HG03558 (cell line): ENCODE measurements at regions not wholly inside any gene's neighbourhood (a gene's known extent, or its start where the extent isn't known, plus 50 kb on each side); places are given as distances from the start of the nearest gene placed in this dataset.

ENCODE experiments used
- ATAC-seq: cut with Tn5 transposase; IDR thresholded peaks from one replicate; pipeline ENCODE4 v1.9.1; 2021; ENCODE audit warnings: moderate number of reproducible peaks; ENCODE audit not compliant: unreplicated experiment; ENCODE audit errors: extremely low read depth

DNA sequence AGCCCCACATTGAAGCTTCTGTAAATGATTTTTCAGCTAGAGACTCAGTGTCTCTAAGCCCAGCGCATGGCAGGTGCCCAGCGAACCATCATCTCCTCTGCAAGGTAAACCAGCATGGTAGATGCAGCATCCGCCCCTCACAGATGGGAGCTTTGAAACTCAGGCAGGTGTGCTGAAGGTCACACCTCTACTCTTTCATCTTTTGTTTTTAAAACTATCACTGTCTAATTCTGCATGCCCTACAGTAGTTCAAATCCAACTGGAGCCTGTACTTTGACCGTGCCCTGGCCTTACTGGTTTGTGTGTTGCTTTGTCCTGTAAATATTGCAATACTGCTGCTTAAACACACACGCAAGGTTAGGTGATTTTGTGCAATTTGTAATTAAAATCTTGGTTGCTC, 831.1 kb downstream of the GALR1 start:
- no peak for ATAC-seq

DNA sequence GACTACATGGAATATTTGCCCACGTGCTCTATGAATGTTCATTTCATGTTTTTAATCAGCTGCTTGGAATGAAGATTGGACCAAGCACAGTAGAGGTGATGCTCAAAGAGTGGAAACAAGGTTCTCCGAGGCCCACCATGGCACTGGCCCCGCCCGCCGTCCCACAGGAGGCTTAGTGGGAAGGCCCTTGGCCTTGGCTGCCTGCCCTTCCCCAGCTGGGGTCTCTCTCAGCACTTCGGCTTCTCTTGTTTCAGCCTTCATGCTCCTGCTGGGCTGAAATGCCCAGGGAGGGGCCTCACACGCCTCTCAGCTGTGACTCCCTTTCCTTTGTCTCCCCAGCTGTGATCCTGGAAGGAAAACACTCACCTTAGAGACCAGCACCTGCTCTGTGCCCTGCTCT, 833.2 kb downstream of the GALR1 start:
- ATAC-seq: no peak

DNA sequence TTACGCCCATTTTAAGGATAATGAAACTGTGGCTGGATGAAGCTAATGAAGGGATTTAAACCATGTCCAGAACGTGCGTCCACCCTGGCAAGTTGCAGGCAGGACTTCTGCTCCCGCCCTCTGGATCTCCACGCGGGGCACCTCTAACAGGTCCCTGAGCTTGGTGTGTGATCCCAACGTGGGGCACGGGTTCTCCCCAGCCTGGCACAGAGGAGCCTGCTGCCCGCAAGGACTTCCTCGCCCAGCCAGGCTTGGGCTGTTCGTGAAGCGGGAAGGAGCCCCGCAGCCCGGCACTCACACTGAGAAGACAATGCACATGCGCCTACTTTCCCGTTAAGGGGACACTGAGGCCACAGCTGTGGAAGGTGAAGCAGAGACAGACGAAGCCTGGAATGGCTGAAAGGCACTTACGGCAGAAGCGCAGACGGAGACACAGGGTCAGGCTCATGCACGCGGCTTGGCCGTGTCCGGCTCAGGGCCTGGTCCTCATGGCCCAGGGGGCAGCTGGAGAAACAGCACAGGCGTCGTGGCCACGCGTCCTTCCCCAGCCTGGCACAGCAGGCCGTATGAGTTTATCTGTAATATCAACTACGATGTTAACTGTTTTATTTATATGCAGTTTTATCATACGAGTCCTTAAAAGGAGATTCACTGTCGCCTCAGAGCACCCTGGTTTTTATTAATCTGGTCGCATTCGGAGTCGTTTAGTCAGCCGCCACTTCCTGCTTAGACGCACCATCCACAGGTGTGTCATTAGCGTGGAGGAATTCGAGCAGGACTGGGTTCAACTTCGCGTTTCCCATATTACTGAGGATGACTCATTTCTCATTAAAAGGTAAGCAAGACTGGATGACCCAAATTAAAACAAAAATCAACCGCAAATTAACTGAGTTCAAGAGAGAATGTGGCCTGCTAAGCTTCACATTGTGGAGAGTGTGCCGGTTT, 835.9 kb downstream of the GALR1 start:
- no peak for ATAC-seq

DNA sequence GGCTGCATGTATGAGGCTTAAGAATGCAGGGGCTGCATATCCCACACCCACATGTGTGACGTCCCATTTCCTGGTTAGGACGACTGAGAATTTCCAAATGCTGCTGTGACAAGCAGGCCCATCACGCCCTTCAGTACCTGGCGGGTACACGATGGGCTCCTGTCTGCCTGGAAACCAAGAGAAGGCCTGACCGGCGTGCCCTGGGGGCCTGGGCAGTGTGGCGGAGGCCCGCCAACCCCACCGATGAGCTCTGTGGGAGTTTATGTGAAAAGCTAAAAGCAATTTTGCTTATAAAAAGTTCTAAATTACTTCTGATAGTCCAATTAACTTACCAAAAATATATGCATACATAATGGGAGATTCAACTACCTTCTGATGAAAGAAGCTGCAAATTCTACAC, 837.3 kb downstream of the GALR1 start:
- ATAC-seq: no peak

DNA sequence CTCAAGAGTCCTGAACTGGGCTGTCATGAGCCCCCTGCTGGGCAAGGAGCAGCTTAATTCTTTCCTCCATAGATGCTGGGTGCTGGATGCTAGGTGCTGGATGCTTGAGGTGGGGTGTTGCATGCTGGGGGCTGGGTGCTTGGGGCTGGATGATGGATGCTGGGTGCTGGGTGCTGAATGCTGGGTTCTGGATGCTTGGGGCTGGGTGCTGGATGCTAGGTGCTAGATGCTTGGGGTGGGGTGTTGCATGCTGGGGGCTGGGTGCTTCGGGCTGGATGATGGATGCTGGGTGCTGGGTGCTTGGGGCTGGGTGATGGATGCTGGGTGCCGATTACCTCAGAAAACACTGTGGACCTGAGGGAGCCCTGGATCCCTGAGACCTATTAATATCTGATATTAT, 837.7 kb downstream of the GALR1 start:
- no peak for ATAC-seq

DNA sequence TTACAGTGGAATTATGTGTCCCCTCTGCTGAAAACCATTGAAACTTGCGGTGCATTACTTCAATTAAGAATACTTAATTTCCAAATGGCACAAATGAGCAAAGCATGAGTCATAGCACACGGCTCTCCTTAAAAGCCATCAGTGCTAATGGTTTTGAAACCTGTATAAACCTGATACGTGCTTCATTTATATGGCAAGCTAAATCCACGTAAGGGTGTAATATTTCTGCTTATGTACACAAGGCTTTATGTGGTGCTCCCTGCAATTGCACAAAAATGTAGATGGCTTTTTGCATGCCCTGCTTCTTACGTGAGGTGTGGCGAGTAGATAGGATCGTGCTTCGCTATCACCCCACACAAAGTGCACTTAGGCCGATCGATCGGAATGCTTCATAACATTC, 840.9 kb downstream of the GALR1 start:
- ATAC-seq: no peak

DNA sequence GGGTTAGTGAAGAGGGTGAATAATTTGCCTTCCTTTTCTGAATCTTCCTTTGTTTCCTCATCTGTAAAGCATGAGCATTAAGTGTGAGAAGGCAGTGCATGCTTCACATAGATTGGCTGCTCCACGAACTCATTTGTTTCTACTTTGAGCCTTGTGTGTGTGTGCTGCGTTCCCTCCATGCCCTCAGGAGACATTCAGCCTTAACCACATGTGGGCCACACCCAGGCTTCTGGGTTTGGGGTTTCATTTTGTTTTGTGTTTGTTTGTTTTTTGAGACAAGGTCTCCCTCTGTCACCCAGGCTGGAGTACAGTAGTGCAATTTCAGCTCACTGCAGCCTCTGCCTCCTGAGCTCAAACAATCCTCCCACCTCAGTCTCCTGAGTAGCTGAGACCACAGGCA, 843.3 kb downstream of the GALR1 start:
- no peak for ATAC-seq

DNA sequence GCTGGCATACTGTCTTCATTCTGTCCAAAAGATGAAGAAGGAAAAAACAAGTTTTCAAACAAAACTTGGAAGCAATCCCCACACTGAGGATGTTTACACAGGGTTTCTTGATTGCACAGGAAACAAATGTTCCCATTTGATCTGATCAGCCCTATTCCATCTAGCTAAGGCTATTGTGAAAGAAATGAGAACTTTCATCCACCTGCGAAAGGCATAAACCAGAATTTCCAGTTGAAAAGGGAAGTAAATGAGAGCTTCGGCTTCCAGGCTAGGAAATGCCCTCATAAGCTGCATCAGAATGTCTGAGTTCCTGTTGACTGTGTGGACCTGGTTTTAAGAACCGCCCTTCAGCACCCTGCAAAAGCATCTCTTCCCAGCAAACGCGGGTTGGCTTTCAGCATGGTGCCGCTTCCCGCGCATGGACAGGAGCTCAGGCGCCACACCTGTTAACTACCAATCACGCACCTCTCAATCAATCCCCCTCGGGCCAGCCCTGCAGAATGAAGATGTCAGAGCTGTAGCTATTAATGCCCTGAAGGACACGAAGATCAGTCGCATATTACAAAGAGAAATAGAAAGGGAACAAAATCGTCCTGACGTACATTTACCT, 850.4 kb downstream of the GALR1 start:
- no peak for ATAC-seq

DNA sequence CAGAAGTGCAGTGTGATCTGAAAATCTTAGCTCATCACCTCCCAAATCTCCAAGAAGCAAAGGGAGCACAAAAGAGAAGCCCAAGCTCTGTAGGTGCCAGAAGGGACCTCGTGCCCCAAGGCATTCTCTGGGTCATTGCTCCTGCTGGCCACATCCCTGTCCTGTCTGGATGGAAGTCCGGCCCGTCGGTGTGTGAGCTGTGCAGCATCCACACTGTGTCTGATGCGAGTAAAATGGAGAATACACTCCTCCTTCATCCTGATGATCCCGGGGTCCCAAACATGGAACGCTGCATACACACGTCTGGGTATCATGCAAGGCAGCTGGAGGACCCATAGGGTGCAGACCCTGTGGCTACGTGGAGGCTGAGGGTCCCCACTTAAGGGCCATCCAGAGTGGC, 851.4 kb downstream of the GALR1 start:
- no peak for ATAC-seq

DNA sequence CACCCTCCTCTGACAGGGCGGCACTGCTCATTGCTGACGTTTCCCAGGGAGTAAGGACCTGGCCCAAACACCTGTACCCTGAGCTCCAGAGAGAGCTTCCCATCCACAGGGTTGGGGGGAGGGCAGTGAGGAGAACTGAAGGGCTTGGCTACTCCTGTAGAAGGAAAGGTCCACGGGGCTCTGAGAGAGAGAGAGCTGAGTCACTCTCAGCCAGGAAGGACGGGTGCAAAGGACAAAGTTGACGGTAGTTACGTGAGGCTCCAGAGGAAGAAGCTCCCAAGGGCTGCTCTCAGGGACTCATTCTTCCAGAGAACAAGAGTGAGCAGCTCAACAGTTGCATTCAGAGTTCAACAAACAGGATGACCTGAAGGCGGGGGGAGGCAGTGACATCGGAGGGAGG, 852.5 kb downstream of the GALR1 start:
- ATAC-seq: no peak

DNA sequence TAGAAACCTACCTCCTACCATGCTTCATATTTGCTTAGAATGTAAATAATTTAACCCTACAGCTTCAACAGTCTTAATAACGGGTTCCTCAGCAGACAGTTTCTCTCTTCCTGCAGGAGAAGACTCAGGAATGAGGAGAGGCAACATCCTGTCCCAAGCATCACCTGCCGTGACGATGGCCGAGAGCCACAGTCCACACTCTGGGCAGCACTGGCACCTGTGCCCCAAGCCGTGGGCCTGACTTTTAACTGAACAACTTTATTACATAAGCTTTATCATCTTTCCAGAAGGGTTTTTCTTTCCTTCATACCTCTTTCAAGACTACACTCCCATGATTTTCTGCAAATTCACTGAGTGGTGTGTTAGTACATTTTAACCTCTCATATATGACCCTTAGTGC, 856.0 kb downstream of the GALR1 start:
- ATAC-seq: no peak

DNA sequence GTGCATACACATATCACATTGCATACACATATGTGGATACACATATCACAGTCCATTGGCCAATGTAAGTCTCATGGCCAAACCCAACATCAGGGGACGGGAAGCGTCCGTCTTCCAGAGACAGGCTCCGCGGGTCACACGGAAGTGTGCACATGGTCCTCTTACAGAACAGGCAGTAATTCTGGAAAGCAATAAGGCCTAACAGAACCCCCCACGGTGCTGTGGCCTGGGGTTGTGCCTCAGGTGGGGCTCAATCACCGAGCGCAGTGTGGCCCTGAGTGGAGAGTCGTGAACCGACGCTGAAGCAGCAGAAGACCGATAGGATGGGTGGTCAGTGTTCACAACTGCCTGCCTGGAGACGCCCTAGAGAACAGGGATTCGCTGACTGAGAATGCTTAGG, 857.3 kb downstream of the GALR1 start:
- no peak for ATAC-seq

DNA sequence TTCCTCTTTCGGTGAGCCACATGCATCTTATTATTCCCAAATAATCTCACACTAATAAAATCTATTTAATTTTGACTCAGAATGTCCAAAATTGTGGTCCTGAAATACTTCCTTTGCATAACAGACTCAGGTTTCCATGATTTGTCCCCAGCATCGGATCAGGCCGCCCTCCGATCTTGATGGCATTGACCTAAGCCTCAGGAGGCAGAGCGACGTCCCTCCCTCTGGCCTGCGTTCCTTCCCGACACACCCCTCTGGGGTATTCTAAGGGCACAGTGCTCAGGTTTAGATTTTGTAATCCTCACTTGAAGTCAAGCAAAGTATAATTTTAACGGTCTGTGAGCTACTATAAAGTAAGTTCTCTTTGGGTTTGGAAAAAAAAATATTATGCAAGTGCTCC, 857.7 kb downstream of the GALR1 start:
- ATAC-seq: no peak

DNA sequence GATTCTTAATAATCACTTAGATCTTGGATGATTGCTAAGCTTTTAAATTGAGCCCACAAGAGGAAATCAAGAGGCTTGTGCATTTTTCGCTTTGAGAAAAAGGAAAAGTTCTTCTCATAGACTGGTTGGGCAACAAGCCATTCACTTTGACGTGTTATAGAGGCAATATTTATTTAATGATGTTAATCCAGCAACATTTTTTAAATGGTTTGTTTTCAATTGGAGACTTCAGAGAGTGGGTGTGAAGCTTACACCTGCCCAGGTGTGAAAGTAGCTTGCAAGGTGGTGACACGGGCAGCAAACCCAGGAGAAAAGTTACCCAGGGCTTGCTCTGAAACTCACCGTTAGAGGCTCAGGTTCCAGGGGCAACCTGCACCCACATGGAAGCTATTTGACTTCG, 858.9 kb downstream of the GALR1 start:
- ATAC-seq: no peak

DNA sequence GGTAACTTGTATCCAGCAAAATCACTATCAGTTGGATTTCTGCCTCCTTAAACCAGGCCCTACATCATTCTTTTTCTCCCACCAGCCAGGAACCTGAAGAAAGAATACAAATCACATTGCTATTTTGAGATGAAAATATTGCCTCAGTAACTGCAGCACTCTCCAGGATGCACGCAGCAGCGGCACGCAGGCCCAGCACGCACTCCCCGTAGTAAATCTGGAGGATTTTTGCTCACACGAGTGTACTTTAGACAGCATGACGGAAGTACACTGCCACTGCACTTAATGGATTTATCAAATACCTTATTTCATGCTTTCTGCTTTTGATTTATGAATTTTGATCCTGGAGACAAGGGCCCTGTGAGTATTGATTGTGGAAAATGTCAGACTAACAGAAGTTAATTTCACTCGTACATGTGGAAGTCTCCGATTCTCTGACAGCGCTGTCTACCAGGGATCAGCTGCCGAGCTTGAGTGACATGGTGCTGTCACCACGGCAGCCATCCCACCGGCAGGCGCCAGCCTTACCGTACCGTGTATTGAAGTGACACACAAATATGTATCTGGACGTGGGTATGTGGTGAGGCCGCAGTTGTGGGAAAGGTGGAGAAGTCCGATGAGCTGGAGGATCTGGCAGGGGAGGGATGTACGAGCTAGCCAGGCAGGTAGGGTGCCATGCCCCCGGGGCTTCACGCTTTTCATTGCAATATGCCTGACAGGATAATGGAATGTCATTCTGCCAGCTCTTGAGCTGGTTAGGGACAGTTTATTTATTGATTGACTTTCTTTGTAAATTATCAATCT, 863.7 kb downstream of the GALR1 start:
- no peak for ATAC-seq

DNA sequence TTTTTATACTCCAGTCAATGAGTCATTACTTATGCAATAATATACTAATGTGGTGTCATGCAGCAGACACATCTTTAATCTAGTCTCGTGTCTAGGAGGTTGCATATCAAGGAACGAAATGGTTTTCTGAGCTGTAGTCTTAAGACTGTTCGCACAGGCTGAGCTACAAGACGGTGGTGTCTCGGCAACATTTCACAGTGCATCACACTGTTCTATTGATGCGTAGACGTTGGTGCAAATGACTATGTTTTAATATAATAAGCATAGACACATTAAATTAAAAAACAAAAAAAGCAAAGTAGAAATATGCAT, 864.2 kb downstream of the GALR1 start:
- ATAC-seq: no peak

DNA sequence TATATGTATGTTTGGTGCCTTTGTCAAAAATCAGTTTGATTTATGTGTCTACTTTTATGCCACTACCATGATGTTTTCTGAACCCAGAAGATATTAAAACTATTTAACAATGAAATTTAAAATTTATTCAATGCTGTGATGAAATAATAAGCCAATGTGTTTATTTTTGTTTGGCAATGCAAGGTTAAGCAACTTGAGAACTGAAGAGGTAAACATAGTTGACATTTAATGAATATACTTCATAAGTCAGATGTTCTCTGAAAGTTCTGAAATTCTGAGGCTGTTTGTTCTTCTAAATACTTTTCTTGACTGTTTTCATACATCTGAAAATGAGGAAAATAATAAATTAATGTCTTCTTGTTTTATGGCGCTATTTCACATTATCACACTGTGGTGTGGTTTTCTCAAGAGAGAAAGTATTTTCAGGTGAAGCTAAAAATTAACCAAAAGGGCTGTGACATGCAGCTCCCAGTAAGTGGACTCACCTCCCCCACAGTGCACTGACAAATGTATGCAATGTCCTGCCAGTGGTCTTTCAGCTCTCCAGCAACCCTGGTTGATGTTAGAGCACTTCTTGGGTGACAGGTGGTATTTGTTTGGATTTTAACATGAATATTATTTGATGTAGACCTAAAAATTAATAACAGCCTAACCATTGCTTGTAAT, 863.6 kb upstream of the SALL3 start:
- ATAC-seq: no peak

DNA sequence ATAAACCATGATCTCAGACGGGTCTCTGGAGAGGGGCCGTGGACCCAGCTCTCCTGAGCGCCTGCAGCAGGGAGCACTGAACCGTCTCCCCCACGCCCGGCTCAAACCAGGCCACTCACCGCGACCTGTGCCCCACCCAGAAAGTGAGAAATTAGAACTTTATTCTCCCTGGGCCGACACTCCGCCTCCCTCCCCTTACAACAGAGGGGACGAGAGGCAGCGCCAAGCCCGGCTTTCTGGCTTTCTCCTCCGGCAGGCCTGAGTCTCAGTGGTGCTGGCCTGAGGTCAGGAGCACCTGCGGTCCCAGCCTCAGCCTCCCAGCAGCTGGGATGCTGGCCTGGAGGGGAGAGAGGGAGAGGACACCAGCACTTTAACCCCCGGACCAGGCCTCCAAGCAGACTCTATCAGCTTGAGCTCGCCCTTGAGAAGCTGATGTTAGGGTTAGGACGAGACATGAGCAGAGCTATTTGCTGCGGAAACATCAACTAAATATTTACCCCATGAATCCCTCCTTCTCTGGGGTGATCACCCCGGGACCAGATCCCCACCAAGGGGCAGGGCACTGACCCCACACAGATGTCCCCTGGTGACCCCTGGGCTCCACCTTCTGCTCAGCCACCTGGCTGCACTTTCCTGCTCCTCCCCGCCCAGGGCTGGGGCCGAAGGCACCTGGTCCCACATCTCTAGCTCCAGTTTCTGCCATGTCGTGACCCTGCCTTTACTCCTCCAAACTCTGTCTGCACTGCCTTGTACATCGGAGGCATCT, 856.3 kb upstream of the SALL3 start:
- no peak for ATAC-seq

DNA sequence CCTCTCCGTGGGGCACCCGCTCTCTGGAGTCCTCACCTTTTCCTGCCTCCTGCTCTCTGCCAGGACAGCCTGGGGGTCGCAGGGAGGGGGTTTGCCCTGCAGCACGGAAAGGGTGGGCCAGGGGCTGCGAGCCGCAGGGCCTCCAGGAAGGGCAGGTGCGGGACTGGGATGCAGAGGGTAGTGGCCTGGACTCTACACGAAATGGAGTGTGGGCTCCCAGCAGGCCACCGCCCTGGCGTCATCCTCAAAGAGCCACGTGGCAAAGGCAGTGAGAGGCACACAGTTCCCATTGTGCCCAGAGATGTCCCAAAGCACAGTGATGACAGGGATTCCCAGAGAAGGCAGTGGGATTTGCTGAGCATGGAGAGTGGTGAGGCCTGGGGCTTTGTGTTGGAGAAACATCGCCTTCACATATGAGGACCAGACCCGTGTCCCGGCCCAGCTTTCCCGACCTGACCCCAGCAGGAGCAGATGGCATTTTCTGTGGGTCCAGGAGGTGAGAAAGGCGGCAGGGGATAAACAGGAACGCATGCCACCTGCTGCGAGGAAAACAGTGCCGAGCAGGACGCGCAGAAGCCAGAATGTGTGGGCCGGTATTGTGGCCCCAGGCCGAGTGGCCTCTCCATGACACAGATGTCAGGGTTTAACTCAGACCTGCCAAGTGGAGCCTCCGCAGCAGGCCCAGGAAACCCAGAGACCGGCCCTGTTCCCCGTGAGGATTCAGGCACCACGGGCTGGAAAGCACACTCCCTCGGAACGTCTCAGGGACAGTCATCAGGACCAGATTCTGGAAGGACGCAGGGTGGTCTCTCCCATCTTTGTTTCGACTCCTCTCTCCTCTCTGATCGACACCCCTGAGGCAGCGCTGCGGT, 855.5 kb upstream of the SALL3 start:
- no peak for ATAC-seq
